NT2/D1 (cell line): ENCODE measurements at regions not wholly inside any gene's neighbourhood (a gene's known extent, or its start where the extent isn't known, plus 50 kb on each side); places are given as distances from the start of the nearest gene placed in this dataset.

Experiments used
- DNase-seq: peaks from one replicate; pipeline ENCODE4 v3.0.0-alpha.2; 2011; ENCODE audit warnings: low read depth, low spot score
- H3K27me3 ChIP-seq: 2 replicates; pipeline ENCODE4 v1.6.0; 2011; ENCODE audit warnings: mild to moderate bottlenecking; ENCODE audit not compliant: insufficient read length, insufficient read depth
- H3K36me3 ChIP-seq: 2 replicates; pipeline ENCODE4 v1.6.1; 2011; ENCODE audit warnings: mild to moderate bottlenecking, low read length, mixed read lengths; ENCODE audit not compliant: insufficient read depth, insufficient read length
- H3K4me1 ChIP-seq: 2 replicates; pipeline ENCODE4 v1.5.1; 2011; ENCODE audit not compliant: insufficient read depth, insufficient read length
- H3K4me3 ChIP-seq: 2 replicates; pipeline ENCODE4 v1.5.1; 2011; ENCODE audit warnings: low read depth; ENCODE audit not compliant: insufficient read length
- H3K9ac ChIP-seq: 2 replicates; pipeline ENCODE4 v1.6.0; 2011; ENCODE audit warnings: low read depth; ENCODE audit not compliant: insufficient read length
- H3K9me3 ChIP-seq: 2 replicates; pipeline ENCODE4 v1.5.1; 2011; ENCODE audit warnings: mild to moderate bottlenecking, low read length; ENCODE audit not compliant: insufficient read depth
- SUZ12 ChIP-seq: IDR thresholded peaks from 2 replicates; pipeline ENCODE4 v1.6.1; 2011; ENCODE audit not compliant: insufficient read length, insufficient read depth; ENCODE audit errors: extremely low read depth
- YY1 ChIP-seq: IDR thresholded peaks from 2 replicates; pipeline ENCODE4 v1.6.1; 2011; ENCODE audit not compliant: insufficient read length, insufficient read depth
- ZNF274 ChIP-seq: IDR thresholded peaks from 2 replicates; pipeline ENCODE4 v1.6.1; 2011; ENCODE audit warnings: mild to moderate bottlenecking, low read depth, low read length

GRCh38 chr20:4584510-4584909 lies 101.7 kb upstream of the PRNP start:
- H3K9me3 ChIP-seq = no peaks in the 10 kb centered on the region
- no peaks in the 10 kb centered on the region for H3K36me3 ChIP-seq
- no peak for DNase-seq
- TF ChIP-seq ZNF274 = no peak
- no peak for TF ChIP-seq SUZ12
- TF ChIP-seq YY1 = no peak
- H3K4me1 ChIP-seq = peaks cover 6% of the 10 kb centered on the region
- no peak overlapping the region for H3K4me3 ChIP-seq
- H3K9ac ChIP-seq = no peak overlapping the region
- H3K27me3 ChIP-seq = no peaks in the 10 kb centered on the region

GRCh38 chr20:4581838-4582237 lies 104.4 kb upstream of the PRNP start:
- Histone ChIP-seq H3K4me3 (no peak overlapping the region), H3K9me3 (no peaks in the 10 kb centered on the region), H3K27me3 (no peaks in the 10 kb centered on the region), H3K9ac (no peak overlapping the region), H3K36me3 (no peaks in the 10 kb centered on the region), H3K4me1 (peaks cover 3% of the 10 kb centered on the region)
- TF ChIP-seq SUZ12 = no peak
- no peak for TF ChIP-seq YY1
- TF ChIP-seq ZNF274 = no peak
- peak; percentile 28 for DNase-seq

GRCh38 chr20:4578375-4578774 lies 107.9 kb upstream of the PRNP start:
- no peak overlapping the region for H3K4me3 ChIP-seq
- no peaks in the 10 kb centered on the region for H3K9me3 ChIP-seq
- TF ChIP-seq YY1 (no peak), SUZ12 (no peak), ZNF274 (no peak)
- no peak overlapping the region for H3K9ac ChIP-seq
- no peaks in the 10 kb centered on the region for H3K36me3 ChIP-seq
- H3K4me1 ChIP-seq = peaks cover 2% of the 10 kb centered on the region
- H3K27me3 ChIP-seq = no peaks in the 10 kb centered on the region
- no peak for DNase-seq

DNA sequence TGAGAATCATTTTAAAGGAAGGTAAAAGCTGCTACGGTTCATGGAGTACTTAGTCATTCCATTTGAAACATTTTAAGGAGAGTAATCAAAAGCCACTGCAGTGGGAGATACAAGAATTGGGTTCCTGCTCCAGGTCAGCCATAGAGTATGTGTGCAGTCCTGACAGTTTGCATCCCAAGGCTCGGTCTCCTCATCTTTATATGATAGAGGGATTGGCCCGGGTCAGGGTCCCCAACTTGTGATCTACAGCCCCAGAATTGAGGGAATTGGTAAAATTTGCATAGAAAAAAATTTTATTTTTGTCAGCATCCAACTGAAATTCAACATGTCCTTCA lies 111.9 kb upstream of the PRNP start:
- no peaks in the 10 kb centered on the region for H3K36me3 ChIP-seq
- no peak for TF ChIP-seq YY1
- no peak for TF ChIP-seq ZNF274
- TF ChIP-seq SUZ12 = no peak
- no peaks in the 10 kb centered on the region for H3K27me3 ChIP-seq
- H3K9me3 ChIP-seq = no peaks in the 10 kb centered on the region
- DNase-seq = no peak
- H3K4me3 ChIP-seq = no peak overlapping the region
- no peaks in the 10 kb centered on the region for H3K4me1 ChIP-seq
- no peak overlapping the region for H3K9ac ChIP-seq

- H3K9me3 ChIP-seq = no peaks in the 10 kb centered on the region
- DNase-seq = no peak
- H3K36me3 ChIP-seq = no peaks in the 10 kb centered on the region
- H3K27me3 ChIP-seq = no peaks in the 10 kb centered on the region
- H3K4me1 ChIP-seq = no peaks in the 10 kb centered on the region
- TF ChIP-seq YY1 (no peak), ZNF274 (no peak), SUZ12 (no peak)
- no peak overlapping the region for H3K9ac ChIP-seq
- H3K4me3 ChIP-seq = no peak overlapping the region
Measured at GRCh38 chr20:4573564-4574355, 112.5 kb upstream of the PRNP start.

DNA sequence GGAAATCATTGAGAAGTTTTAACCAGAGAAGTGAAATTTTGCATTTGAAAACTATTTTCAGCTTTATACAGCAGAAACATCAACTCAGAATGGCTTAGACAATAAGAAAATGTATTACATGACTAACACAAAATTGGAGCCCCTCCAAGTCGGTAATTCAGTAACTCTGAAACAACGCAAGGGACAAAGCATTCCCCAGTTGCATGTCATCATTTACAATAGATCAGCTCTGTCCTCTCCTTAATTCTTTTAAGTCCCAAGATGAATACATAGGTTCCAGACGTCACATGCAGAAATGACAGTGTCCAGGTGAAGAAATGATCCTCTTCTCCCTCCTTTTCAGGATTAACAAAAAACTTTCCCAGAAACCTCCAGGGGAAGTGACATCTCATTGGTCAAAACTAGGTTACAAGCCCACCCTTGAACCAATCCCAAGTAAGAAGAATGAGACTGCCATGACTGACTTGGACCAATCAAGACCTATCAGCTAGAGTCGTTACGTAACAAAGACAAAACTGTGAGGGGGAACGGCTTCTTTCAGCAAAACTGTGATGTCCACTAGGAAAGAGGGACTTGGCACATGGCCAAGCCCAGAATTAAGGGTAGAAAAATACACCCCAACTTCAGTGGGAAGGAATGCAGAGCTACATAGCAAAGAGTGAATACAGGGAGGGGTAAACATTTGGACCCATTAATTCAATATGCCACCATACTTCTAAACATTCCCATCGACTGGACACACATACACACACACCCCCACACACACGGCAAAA lies 114.3 kb upstream of the PRNP start:
- DNase-seq = no peak
- H3K36me3 ChIP-seq = no peaks in the 10 kb centered on the region
- H3K4me1 ChIP-seq = no peaks in the 10 kb centered on the region
- TF ChIP-seq YY1 (no peak), SUZ12 (no peak), ZNF274 (no peak)
- no peaks in the 10 kb centered on the region for H3K9me3 ChIP-seq
- no peaks in the 10 kb centered on the region for H3K27me3 ChIP-seq
- H3K4me3 ChIP-seq = no peak overlapping the region
- H3K9ac ChIP-seq = no peak overlapping the region

DNA sequence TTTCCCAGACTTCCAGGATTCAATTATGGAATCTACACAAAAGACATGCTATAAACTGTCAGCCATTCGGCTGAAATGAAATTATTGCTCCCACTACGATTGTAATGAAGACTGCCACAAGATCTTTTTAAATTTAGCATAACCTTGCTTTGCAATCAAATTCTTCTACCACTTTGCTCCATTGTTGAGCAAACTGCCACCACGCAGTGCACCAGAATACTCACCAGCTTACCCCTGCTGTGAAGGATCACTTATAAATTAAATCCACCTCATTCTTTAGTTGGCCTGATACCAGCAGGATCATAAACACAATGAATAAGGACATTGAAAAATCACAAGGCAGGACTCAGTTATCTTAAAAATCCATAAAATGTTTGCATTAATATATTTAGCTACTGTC lies 116.4 kb upstream of the PRNP start:
- no peak for DNase-seq
- Histone ChIP-seq H3K27me3 (no peaks in the 10 kb centered on the region), H3K36me3 (no peaks in the 10 kb centered on the region), H3K4me1 (no peaks in the 10 kb centered on the region), H3K9ac (no peak overlapping the region), H3K9me3 (no peaks in the 10 kb centered on the region), H3K4me3 (no peak overlapping the region)
- TF ChIP-seq YY1 = no peak
- TF ChIP-seq SUZ12 = no peak
- no peak for TF ChIP-seq ZNF274

GRCh38 chr20:4569092-4569491 lies 117.2 kb upstream of the PRNP start:
- no peak for DNase-seq
- no peaks in the 10 kb centered on the region for H3K4me1 ChIP-seq
- H3K36me3 ChIP-seq = no peaks in the 10 kb centered on the region
- no peak overlapping the region for H3K9ac ChIP-seq
- no peaks in the 10 kb centered on the region for H3K9me3 ChIP-seq
- no peak for TF ChIP-seq ZNF274
- TF ChIP-seq YY1 = no peak
- TF ChIP-seq SUZ12 = no peak
- H3K27me3 ChIP-seq = no peaks in the 10 kb centered on the region
- no peak overlapping the region for H3K4me3 ChIP-seq
